Posterior vena cava (tissue), 2 donors: ENCODE measurements at regions not wholly inside any gene's neighbourhood (a gene's known extent, or its start where the extent isn't known, plus 50 kb on each side); places are given as distances from the start of the nearest gene placed in this dataset.

Experiments
- DNase-seq: peaks from one replicate; pipeline ENCODE4 v3.0.0-alpha.2; 2020; ENCODE audit warnings: low spot score
- intact Hi-C, 2 donors: fragments of 100-400 bp; cut with DNase I; formaldehyde crosslinking; loops; one replicate each; pipeline versions ENCODE4 v1.14.1 to v1.14.2; 2022 to 2023
- donor health status: DM: yes; HTN: yes; CAD: no.
- donor health status: DM: yes; HTN: yes; CAD: no.

- no peak for DNase-seq
- intact Hi-C loops: no loop called here
Measured at GRCh38 chr9:115494393-115494792, 376.4 kb upstream of the TNC start.

- DNase-seq: no peak
- intact Hi-C loops: no loop called here
Measured at GRCh38 chr9:115495052-115495635, 377.2 kb upstream of the TNC start.

GRCh38 chr9:115495836-115496235 is 377.9 kb upstream of the TNC start:
- intact Hi-C loops: no loop called here

DNA sequence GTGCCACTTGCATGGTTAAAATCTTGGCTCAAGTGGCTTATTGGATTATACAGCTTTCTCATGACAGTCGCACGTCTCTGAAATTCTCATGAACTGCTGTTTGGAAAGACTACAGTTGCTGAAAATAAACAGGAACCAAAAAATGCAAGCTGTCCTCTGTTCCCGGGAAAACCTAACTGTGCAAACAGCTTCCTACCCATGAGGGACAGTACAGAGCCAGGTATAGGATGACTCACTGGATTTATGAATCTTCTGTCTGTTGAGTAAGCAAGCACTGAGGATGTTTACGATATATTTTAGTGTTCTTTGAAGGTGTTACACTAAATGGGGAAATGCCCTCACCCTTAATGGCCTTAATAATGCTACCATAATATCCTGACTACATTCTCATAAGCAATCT is 380.3 kb upstream of the TNC start:
- intact Hi-C loops: no loop called here
- no peak for DNase-seq

More at GRCh38 chr9:115495836-115496235, 377.9 kb upstream of the TNC start:
- DNase-seq: no peak

DNA sequence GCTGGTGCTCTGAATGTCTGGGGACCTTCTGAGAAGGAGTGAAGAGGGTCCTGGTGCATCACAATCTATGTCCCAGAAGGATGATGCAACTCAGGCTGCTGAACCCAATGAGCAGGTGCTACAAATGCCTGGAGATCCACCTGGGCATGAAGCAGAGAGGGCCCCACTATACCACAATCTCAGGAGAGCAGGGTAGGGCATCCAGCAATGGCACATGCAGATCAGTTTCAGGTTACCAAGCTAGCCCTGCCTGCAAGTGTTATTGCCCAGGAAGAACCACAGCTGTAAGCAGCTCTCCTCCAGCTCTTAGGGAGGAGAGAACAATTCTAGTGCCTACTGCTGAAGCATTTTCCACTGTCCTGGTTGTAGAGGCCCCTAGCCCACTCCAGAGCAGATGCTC is 389.2 kb upstream of the TNC start:
- intact Hi-C loops: no loop called here
- DNase-seq: no peak

DNA sequence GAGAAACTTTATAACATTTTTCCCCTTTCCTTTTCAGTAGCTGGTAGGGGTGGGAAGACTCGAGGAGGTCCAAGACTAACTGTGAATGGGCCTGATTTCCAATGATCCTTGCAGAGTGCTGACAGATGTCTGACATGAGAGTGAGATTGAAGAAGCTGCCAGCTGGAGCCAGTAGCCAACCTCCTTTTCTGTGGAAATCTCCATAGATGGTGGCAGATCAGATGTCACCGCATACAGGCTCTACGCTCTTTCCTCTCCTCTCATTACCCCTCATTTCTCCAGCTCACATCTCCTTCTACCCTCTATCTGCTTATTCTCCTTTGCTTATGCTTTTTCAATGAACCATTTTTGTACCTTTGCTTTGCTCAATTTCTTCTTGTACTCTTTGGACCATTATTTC is 395.2 kb upstream of the TNC start:
- no peak for DNase-seq
- intact Hi-C loops: no loop called here

- no peak for DNase-seq
- intact Hi-C loops: no loop called here
Measured at GRCh38 chr9:115514454-115514853, 396.5 kb upstream of the TNC start.

DNA sequence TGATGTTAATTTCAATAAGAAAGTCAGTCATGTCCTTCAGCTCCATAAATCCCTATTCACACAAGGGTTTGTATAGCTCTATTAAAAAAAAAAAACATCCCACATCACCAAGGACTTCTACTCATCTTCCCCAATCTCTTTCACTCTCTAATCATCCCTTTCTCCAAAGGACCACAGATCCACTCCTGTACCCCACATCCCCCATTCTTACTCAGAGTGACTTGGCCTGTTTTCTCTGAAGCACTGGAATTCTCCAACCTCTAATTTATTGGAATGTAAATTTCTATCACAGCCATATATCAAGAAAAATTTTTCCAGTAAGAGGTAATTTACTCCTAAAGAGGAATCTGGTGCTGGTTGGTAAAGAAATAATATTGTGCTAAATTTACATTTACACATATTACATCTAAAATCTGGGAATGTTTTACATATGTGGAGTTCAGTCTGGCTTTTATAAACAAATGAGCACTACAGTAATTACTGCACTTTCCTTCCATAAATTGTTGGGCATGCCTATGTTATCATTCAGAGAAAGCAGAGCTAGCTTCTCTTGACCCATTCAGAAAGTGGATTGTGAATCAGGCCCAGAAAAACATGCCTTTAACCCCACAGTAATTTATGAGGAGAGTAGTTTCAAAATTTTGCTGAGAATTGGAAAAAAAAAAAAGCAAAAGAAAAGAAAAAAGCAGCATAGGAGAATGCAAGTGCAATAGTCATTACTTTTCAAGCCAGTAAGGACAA is 399.5 kb upstream of the TNC start:
- no peak for DNase-seq
- intact Hi-C loops: no loop called here

GRCh38 chr9:115520646-115521045 is 402.7 kb upstream of the TNC start:
- intact Hi-C loops: loop anchor here in 1 of 2 donors (10.0 kb wide), 3 partner anchors 146 to 476 kb away; no protein-coding TSS in a partner anchor
- DNase-seq: no peak

GRCh38 chr9:115522912-115523311 is 405.0 kb upstream of the TNC start:
- no peak for DNase-seq
- intact Hi-C loops: loop anchor here in 1 of 2 donors (10.0 kb wide), 3 partner anchors 148 to 478 kb away; no protein-coding TSS in a partner anchor

- intact Hi-C loops: loop anchor here in 1 of 2 donors (10.0 kb wide), 3 partner anchors 150 to 480 kb away; no protein-coding TSS in a partner anchor
- DNase-seq: no peak
Measured at GRCh38 chr9:115524453-115525059, 406.6 kb upstream of the TNC start.

- no peak for DNase-seq
- intact Hi-C loops: loop anchor here in 1 of 2 donors (10.0 kb wide), 3 partner anchors 151 to 481 kb away; no protein-coding TSS in a partner anchor
Measured at GRCh38 chr9:115525111-115526058, 407.4 kb upstream of the TNC start.

- DNase-seq: no peak
- intact Hi-C loops: no loop called here
Measured at GRCh38 chr9:115531410-115532125, 413.6 kb upstream of the TNC start.

DNA sequence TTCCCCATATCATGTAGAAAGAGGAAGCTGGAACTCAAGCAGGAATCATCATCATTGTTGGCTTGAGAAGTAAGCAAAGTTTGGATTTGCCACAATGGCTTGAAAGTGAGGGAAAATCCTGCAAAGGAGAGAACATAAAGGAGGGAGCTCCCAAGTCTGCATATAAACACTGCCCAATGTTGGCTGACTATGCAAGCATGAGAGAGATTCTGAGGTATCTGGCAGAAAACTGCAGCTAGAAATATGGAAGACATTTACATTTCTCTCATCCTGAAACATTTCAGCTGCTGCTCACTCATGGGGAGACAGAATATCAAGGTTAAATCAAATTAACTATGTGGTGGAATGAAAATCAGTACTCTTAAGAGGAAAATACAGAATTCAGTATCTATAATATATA is 415.6 kb upstream of the TNC start:
- DNase-seq: no peak
- intact Hi-C loops: no loop called here

- intact Hi-C loops: no loop called here
- DNase-seq: no peak
Measured at GRCh38 chr9:115540091-115540490, 422.1 kb upstream of the TNC start.

DNA sequence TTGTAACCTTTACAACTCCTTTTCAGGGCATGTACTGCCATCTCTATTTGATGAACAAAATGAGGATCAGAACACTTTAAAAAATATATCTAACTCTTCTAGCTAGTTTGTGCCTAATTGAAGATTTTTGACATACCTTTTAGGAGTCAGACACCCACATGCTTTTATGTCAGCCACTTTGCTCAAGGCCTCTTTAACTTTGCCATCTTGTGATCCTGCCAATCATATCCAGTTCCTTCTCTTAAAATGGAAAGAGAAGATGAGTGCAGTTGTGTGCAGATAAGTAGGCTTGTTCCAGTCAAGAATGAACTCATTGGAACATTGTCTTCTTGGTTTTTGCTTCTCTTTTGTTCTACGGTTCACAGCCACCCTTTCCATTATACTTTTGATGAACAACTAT is 425.6 kb upstream of the TNC start:
- no peak for DNase-seq
- intact Hi-C loops: no loop called here

DNA sequence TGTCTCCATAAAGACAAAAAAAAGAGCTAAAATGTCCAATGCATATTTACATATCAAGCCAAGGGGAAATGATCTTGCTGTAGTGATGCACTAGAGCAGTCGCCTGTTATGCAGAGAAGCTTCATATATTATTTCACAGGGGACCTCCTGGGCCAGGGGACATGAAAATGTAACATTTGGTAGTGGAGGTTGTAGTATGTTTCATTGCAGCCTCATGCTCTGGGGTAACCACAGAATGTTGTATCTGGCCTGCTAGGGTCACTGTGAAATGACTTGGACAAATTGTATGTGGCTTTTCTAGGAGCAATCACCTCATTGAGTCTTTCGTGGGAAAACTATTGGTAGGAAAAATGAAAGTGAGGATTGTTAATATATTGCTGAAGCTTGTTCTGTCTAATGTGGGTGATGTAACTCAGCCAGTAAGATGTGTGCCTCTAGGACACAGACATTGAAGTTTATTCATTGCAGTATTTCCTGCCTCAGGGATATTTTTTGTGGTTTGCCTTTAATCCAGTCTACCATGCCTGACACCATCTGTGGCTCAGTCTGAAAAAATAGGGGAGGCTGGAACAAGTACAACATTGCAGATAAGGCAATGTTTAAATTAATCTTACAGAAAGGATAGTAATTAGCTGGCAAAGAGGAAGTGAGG is 430.8 kb upstream of the TNC start:
- intact Hi-C loops: no loop called here

DNA sequence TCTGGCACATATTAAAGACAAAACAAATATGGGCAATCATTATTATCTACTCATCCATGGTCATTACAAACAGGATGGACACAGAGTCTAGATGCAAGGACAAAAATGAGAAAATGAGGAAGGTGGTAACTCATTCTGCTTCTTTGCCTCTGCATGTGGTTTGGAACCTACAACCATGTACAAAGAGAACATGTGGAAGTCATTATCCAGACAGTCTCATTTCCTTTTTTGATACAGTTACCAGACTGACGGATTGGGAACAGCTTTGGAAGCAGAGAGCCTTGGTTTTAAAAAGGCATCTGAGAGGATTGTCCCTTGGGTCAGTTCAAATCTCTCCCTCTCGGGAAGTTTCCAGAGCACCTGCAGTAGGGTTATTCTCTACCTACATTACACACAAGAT is 433.4 kb upstream of the TNC start:
- no peak for DNase-seq
- intact Hi-C loops: no loop called here

More for the DNA sequence above, 430.8 kb upstream of the TNC start:
- no peak for DNase-seq
